ENCODE measurements at regions not wholly inside any gene's neighbourhood (a gene's known extent, or its start where the extent isn't known, plus 50 kb on each side); places are given as distances from the start of the nearest gene placed in this dataset.

GRCh38 chr5:15233566-15233965 is 266.4 kb upstream of the FBXL7 start:
- TF ChIP-seq CTCF (IDR thresholded peaks at IDR 0.05) (no peak), EP300 (IDR thresholded peaks at IDR 0.05) (no peak), POLR2A (IDR thresholded peaks at IDR 0.05) (no peak), POLR2AphosphoS5 (IDR thresholded peaks at IDR 0.05) (no peak)
